Occipital lobe (tissue), 1 donor: ENCODE measurements at regions not wholly inside any gene's neighbourhood (a gene's known extent, or its start where the extent isn't known, plus 50 kb on each side); places are given as distances from the start of the nearest gene placed in this dataset.

Experiments used
- DNase-seq: peaks from one replicate; lab custom pipeline; 2025; lab: John Stamatoyannopoulos, UW

DNA sequence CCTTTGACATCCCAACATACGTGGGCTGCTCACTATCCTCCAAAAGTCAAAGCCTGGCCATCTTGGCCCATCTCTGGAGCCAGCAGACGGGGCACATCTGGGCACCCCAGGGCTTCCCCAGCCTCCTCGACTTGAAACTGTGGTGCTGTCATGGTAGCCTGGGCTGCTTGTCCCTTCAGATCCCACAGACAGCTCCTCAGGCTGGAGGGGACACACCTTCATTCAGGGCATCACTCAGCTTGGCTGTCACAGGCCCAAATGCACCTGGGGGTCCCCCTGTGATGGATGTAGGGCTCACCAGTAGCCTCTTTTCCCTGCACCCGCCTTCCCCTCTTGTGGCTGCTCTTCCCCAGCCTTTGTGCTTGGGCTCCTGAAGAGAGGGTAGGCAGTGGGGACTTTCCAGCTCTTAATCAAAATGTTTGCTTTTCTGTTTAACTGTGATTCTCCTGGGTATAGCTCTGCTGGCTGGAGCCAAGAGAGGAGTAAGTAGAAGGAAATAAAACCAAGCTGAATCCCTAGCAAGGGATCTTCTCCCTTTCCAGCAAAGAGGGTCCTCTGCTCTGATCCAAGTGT lies 92.3 kb downstream of the GYPC start:
- DNase-seq, result no peak

DNA sequence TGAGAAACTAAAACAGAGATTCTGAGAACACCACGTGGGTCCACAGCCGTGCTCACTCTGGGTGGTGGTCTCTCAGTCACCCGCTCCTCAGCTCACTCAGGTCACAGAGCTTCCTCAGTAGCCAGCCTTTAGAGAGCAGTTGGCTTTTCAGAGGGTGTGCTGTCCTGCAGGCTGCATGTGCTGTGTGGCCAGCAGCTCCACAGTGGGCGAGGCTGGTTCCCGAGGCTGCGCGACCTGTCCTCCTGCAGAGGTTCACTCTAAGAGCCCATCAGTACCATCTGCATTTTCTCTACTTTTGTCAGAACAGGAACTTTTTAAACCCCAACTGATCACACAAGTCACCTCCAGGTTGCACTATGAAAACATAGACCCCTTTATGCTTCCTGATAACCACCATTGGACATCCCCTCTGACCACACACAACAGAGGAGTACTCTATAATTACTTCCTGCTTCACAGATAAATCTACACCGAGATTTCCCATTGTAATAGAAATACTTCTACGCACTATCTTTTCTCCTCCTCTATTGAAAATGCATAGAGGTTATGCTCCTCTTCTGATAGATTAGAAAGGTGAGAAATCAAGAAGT lies 93.1 kb downstream of the GYPC start:
- DNase-seq, result no peak

GRCh38 chr2:126749537-126749936 lies 93.6 kb downstream of the GYPC start:
- no peak for DNase-seq

DNA sequence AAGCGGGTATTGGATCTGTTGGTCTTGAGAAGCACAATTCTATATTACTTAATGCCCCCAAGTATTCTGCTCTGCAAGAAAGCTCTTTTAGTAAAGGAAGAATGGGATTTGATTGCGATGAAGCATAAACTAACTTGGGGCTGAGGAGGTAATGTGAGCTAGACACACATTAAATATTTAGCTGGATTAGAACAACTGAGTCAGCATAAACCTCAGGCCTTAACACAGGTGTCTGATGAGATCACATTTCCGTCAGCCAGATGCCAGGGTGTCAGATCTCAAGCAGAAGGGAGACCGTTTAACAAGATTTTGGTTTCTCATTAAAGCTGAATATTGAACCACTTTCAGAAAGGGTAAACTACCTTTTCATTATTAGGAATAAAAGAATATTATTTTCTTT lies 94.5 kb downstream of the GYPC start:
- DNase-seq, result no peak

DNA sequence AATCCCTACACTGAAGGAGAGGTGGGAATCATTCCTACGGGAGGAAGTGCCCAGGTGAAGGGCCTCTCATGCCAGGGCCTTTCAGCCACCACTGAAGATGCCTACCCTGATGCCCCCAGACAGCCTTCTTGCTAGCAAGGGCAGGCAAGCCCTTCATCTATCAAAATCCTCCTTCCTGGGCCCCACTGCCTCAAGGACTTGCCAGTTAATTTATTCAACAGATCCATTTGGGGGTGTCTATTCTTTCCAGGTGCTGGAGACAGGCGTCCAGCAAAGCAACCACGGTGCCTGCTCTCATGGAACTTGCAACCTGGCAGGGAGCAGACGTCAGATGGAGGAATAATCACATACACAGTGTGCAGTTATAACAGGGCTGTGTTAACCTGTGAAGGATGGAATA lies 95.5 kb downstream of the GYPC start:
- no peak for DNase-seq

GRCh38 chr2:126752876-126753275 lies 96.9 kb downstream of the GYPC start:
- no peak for DNase-seq

DNA sequence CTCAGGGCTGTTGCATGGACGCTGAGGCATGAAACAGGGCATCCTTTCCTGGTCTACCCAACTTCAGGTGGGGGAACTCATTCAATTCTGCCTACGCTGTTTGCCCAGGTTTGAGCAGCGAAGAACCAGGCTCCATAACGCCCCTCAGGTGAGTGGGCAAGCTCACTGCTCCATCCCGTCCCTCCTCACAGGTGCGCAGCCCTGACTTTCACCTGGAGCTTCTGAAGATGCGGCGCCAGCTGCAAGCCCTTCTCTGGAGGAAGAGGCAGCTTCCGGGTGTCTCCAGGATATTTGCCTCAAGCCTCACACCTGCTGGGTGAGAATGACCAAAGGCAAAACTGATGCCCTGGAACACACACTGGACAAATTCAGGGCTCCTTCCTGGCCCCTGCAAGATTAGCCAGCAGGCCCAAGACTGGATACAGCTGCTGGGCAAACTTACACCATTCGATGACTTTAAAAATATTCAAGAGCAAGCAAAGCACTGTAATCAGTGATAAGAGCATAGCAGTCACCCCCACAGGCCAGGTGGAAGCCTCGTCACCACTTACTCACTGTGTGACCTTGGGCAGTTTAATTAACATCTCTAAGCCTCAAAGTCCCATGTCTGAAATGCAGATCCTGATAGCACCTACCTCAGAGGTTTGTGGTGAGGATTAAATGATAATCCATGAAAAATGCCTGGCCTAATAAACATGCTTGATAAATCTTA lies 97.7 kb downstream of the GYPC start:
- no peak for DNase-seq

GRCh38 chr2:126754240-126755004 lies 98.5 kb downstream of the GYPC start:
- DNase-seq, result no peak

GRCh38 chr2:126756125-126756524 lies 100.2 kb downstream of the GYPC start:
- DNase-seq, result no peak

- DNase-seq, result no peak
These were observed 105.5 kb downstream of the GYPC start for GRCh38 chr2:126761256-126761980.

- DNase-seq, result no peak
These were observed 106.3 kb downstream of the GYPC start for GRCh38 chr2:126761981-126762878.

GRCh38 chr2:126764686-126765265 lies 108.8 kb downstream of the GYPC start:
- no peak for DNase-seq

DNA sequence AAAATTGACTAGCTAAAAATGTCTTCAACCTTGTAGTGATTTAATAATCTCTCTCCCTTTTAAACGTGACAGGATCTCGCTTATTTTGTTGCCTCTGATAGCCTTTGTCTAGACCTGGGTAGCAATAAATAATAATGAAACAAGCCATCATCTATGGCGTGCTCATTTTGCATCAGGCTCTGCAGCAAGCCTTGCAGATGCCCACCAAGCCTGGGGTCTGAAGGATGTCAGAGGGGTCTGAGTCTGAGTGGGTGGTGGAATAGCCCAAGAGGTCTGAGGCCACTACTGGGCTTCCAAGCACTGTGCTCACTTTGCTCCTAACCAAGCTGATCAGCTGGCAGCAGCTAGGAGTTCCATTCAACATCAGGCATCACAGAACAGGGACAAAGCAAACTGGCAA lies 109.4 kb downstream of the GYPC start:
- DNase-seq, result no peak

DNA sequence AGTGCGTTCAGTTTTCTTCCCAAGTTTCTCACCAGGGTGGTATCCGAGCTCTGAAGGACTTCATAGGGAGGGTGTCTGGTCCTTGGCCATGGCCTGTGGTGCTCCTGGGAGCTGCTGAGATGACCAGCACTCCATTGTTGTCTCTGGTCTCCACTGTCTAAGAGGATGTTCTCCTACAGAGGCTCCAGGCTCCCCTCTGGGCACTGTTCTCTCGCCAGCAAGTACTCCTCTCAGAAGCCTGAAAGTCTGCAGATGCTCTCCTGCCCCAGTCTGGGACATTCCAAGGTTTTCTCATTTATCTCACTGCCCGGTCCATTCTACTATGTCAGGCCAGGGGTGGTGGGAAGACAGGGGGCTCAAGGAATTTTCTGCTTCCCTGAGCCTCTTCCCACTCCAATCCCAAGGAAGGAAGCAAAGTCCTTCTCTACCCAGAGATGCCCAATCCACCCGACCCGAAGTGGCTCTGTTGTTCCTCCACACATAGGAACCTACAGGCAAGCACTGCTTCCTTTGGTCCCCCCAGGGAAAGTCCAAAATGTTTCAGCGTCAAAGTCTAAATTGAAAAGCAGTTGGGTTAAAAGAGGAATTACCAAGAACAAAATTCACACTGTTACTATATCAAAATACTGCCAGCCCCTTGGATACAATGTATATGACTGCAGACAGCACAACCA lies 110.5 kb downstream of the GYPC start:
- no peak for DNase-seq

DNA sequence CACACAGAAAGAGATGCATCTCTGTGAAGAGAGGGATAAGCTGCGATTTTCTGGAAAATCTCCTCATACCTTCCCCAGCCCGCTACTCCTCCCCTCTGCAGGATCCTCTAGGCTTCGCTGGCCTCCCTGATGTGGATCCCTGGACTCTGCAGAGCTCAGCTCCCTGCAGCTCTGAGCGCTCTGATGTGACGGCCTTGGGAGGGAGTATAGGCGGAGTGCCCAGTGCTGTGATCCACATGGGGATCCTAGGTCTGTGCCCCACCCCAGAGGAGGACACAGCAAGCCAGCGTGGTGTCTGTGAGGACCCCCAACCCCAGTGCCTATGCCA lies 111.0 kb downstream of the GYPC start:
- DNase-seq, result no peak

DNA sequence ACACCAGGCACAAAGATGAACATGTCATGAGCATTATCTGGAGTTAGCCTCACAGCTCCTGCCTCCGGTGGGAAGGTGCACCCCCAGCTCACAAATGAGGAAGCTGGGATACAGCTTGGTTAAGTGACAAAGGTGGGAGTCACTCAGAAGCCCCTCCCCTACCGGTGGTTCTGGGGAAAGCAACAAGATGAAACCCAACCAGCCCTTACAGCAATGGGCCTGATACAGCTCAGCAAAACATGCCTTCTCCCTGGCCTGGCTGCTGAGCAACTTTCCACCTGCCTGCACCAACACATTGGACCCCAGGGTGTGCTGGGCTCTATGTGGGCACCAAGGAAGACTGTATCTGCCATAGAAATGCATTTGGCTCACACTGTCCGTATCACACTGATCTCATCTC lies 113.2 kb downstream of the GYPC start:
- no peak for DNase-seq

DNA sequence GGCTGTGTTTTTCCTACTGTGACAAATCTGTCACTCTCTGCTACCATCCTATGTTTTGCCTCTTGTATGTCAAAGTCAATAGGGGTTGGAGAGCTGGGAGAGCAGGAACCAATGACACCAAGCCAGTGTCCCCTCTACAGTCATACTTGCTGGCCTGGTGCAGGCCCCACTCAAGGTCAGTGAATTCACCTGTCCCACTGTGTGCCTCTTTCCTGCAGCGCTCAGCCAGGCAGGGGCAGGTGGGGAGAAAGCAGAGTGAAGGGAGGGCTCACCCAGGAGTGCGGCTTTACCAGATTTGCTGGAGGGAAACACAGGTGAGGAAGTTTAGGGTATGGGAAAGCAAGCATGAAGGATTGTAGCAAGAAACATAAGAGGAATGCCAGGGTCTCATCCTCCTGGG lies 114.5 kb downstream of the GYPC start:
- no peak for DNase-seq

GRCh38 chr2:126771094-126771493 lies 115.1 kb downstream of the GYPC start:
- DNase-seq, result no peak

GRCh38 chr2:126771501-126772195 lies 115.7 kb downstream of the GYPC start:
- no peak for DNase-seq
